ENCODE measurements at regions not wholly inside any gene's neighbourhood (a gene's known extent, or its start where the extent isn't known, plus 50 kb on each side); places are given as distances from the start of the nearest gene placed in this dataset.

DNA sequence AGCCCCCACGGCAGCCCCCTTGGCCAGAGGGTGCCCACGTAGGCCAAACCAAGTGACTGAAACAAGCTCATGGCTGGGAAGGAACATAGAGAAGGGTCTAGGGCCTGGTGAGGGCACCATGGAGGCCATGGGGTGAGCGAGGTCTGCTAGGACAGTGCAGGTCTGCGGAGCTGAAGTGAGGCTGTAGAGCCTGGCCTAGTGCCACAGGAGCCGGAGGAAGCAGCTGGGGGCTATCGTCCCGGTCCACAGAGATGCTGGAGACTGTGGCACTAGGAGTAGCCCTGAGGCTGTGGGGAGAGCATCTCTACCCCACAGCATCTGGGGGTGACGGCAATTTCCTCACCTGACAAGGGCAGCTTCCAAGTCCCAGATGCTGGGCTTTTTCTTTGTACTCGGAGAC is 150.3 kb downstream of the ZNF22 start:
- no peak for ATAC-seq
- intact Hi-C loops (cut with DNase I; ENCODE audit: low total_unique reads) (no loop called here), in situ Hi-C loops (cut with MboI; ENCODE audit: low sequenced_read_pairs in 4 of 4) (loop anchor here in 1 of 4 donors (25.0 kb wide), 1 partner anchor 89 kb away; no protein-coding TSS in a partner anchor)
- no peak overlapping the region for H3K4me3 ChIP-seq
- H3K27me3 ChIP-seq, result no peaks in the 10 kb centered on the region
- DNase-seq, result no peak
- H3K9me3 ChIP-seq, result no peaks in the 10 kb centered on the region
- H3K36me3 ChIP-seq, result no peaks in the 10 kb centered on the region
- H3K27ac ChIP-seq, result no peak overlapping the region
- TF ChIP-seq, protein P1, sequence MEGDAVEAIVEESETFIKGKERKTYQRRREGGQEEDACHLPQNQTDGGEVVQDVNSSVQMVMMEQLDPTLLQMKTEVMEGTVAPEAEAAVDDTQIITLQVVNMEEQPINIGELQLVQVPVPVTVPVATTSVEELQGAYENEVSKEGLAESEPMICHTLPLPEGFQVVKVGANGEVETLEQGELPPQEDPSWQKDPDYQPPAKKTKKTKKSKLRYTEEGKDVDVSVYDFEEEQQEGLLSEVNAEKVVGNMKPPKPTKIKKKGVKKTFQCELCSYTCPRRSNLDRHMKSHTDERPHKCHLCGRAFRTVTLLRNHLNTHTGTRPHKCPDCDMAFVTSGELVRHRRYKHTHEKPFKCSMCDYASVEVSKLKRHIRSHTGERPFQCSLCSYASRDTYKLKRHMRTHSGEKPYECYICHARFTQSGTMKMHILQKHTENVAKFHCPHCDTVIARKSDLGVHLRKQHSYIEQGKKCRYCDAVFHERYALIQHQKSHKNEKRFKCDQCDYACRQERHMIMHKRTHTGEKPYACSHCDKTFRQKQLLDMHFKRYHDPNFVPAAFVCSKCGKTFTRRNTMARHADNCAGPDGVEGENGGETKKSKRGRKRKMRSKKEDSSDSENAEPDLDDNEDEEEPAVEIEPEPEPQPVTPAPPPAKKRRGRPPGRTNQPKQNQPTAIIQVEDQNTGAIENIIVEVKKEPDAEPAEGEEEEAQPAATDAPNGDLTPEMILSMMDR (IDR thresholded peaks at IDR 0.05 in 4 of 5, conservative IDR thresholded peaks at IDR 0.05 in 1 of 5), result no peak
- TF ChIP-seq POLR2A (IDR thresholded peaks at IDR 0.05), result no peak
- H3K4me1 ChIP-seq, result no peaks in the 10 kb centered on the region

DNA sequence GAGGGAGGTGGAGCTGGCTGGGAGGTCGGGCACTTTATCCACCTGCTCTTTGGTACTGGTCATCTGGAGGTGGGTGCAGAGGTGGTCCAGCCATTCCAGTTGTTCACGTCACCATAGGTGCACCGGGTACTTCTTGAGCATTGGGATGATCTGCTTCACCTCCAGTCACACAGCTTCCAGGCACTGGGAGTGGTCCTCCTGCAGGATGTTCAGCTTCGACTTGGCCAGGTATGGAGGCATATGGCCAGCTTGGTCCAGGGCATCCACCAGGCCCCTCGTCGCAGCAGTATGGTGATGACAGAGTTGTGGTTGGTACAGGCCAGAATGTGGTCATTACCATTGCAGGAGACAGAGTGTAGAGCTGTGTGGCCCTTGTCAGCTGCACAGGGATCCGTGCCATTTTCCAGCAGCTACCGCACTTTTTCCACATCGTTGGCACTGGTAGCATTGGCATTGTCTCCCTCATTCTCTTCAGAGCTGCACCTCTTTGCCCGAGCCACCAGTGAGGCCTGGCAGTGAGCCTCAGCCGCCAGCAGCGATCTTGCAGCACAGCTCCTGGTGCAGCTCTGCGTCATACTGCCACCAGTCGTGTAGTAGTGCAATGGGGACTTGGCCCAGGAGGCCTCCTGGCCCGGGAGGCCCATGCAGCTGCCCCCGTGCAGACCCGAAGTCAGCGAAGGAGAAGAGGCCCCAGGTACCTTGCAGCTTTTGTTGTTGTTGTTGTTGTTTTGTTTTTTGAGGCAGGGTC is 150.9 kb downstream of the ZNF22 start:
- intact Hi-C loops (cut with DNase I; ENCODE audit: low total_unique reads) (no loop called here), in situ Hi-C loops (cut with MboI; ENCODE audit: low sequenced_read_pairs in 4 of 4) (loop anchor here in 1 of 4 donors (25.0 kb wide), 1 partner anchor 89 kb away; no protein-coding TSS in a partner anchor)
- H3K27me3 ChIP-seq, result no peaks in the 10 kb centered on the region
- no peak overlapping the region for H3K27ac ChIP-seq
- no peaks in the 10 kb centered on the region for H3K4me1 ChIP-seq
- no peaks in the 10 kb centered on the region for H3K9me3 ChIP-seq
- ATAC-seq (no peak), DNase-seq (no peak)
- no peak for TF ChIP-seq POLR2A (IDR thresholded peaks at IDR 0.05)
- TF ChIP-seq, protein P1 (IDR thresholded peaks at IDR 0.05 in 4 of 5, conservative IDR thresholded peaks at IDR 0.05 in 1 of 5), result no peak
- H3K36me3 ChIP-seq, result no peaks in the 10 kb centered on the region
- no peak overlapping the region for H3K4me3 ChIP-seq

DNA sequence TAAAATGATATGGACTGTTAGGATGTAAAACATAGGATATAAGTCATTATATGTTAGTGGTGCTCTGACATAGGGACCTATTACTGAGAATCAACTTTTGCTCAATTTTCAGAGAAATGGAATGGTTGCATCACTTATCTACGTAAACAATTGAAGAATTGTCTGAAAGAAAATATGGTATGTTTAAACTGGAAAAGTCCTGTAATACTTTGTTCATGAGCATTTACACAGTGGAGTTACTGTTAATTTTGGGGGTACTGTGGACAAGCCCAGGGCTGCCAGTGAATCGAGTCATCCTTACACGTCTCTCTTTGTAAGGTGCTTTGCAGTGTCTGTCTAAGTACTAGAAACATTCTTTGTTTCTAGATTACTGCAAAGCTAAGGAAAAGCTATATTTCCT is 152.0 kb downstream of the ZNF22 start:
- Histone ChIP-seq H3K4me3 (no peak overlapping the region), H3K4me1 (no peaks in the 10 kb centered on the region), H3K36me3 (no peaks in the 10 kb centered on the region), H3K9me3 (no peaks in the 10 kb centered on the region), H3K27ac (no peak overlapping the region), H3K27me3 (no peaks in the 10 kb centered on the region)
- in situ Hi-C loops (cut with MboI; ENCODE audit: low sequenced_read_pairs in 4 of 4) (loop anchor here in 1 of 4 donors (25.0 kb wide), 1 partner anchor 90 kb away; no protein-coding TSS in a partner anchor), intact Hi-C loops (cut with DNase I; ENCODE audit: low total_unique reads) (no loop called here)
- no peak for TF ChIP-seq POLR2A (IDR thresholded peaks at IDR 0.05)
- TF ChIP-seq, protein P1 (IDR thresholded peaks at IDR 0.05 in 4 of 5, conservative IDR thresholded peaks at IDR 0.05 in 1 of 5), result no peak
- no peak for ATAC-seq
- no peak for DNase-seq

DNA sequence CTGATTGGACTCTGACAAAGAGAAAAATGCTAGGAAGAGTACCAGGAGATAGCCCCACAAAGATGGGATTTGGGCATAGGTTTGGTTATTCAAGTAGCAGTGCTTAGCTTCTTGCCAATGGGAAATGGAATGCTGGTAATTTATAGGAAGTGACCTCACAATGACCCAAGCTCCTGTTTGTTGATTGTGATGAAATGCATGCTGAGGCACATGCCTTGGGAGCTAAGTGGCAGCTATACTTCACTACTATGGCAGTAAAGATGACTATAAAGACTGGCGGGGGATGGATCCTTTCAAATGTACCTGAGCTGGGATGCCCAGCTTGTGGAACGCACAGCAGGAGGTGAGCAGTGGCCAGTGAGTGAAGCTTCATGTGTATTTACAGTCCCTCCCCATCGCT is 153.8 kb downstream of the ZNF22 start:
- Histone ChIP-seq H3K27me3 (no peaks in the 10 kb centered on the region), H3K36me3 (no peaks in the 10 kb centered on the region), H3K27ac (no peak overlapping the region), H3K4me3 (no peak overlapping the region), H3K9me3 (no peaks in the 10 kb centered on the region), H3K4me1 (no peaks in the 10 kb centered on the region)
- DNase-seq (no peak), ATAC-seq (no peak)
- TF ChIP-seq, protein P1 (IDR thresholded peaks at IDR 0.05 in 4 of 5, conservative IDR thresholded peaks at IDR 0.05 in 1 of 5), result no peak
- no peak for TF ChIP-seq POLR2A (IDR thresholded peaks at IDR 0.05)
- intact Hi-C loops (cut with DNase I; ENCODE audit: low total_unique reads), result no loop called here
- in situ Hi-C loops (cut with MboI; ENCODE audit: low sequenced_read_pairs in 4 of 4), result loop anchor here in 1 of 4 donors (25.0 kb wide), 1 partner anchor 92 kb away; no protein-coding TSS in a partner anchor
